Upper lobe of left lung (tissue), 6 donors: ENCODE measurements at regions not wholly inside any gene's neighbourhood (a gene's known extent, or its start where the extent isn't known, plus 50 kb on each side); places are given as distances from the start of the nearest gene placed in this dataset.

ENCODE experiments used
- ATAC-seq, 2 donors: fragments of 200-7000 bp; cut with Tn5 transposase; one replicate each; pipeline ENCODE4 v1.9.1; 2022; ENCODE audit warnings: mild to moderate bottlenecking in 2 of 2, moderate library complexity in 2 of 2; ENCODE audit not compliant: low FRiP score in 2 of 2
- DNase-seq, 2 donors: peaks; one replicate each; pipeline ENCODE4 v3.0.0-alpha.2; 2019 to 2020
- H3K27ac ChIP-seq, 4 donors: fragments of 200-600 bp; sonication (generic); one replicate each; pipeline ENCODE4 v1.5.1; 2016 to 2019
- H3K27me3 ChIP-seq, 4 donors: fragments of 200-600 bp; sonication (generic); one replicate each; pipeline ENCODE4 v1.5.1; 2017 to 2019
- H3K36me3 ChIP-seq, 4 donors: fragments of 200-600 bp; sonication (generic); one replicate each; pipeline ENCODE4 v1.5.1; 2016 to 2019
- H3K4me1 ChIP-seq, 4 donors: fragments of 200-600 bp; sonication (generic); one replicate each; pipeline ENCODE4 v1.5.1; 2018 to 2019
- H3K4me3 ChIP-seq, 4 donors: fragments of 200-600 bp; sonication (generic); one replicate each; pipeline ENCODE4 v1.5.1; 2017 to 2019; ENCODE audit warnings: mild to moderate bottlenecking in 2 of 4, moderate library complexity in 1 of 4
- H3K9me3 ChIP-seq, 4 donors: fragments of 200-600 bp; sonication (generic); one replicate each; pipeline ENCODE4 v1.5.1; 2018 to 2019
- CTCF ChIP-seq, 6 experiments: fragments of 450-650 bp in 4 of 6; fragments of 200-600 bp in 2 of 6; sonication (generic) in 2 of 6; IDR thresholded peaks; one replicate each; pipeline ENCODE4 v1.5.1; 2016 to 2019; ENCODE audit warnings: antibody characterized with exemption in 6 of 6
- EP300 ChIP-seq, 4 donors: sonication (generic); formaldehyde crosslinking; IDR thresholded peaks; one replicate each; pipeline ENCODE4 v1.5.1; 2017; ENCODE audit warnings: antibody characterized with exemption in 4 of 4, control low read depth in 2 of 4
- POLR2A ChIP-seq, 4 donors: fragments of 450-650 bp; IDR thresholded peaks; one replicate each; pipeline ENCODE4 v1.5.1; 2016 to 2017; ENCODE audit warnings: antibody characterized with exemption in 4 of 4, mild to moderate bottlenecking in 2 of 4
- POLR2AphosphoS5 ChIP-seq, 2 donors: sonication (generic); formaldehyde crosslinking; IDR thresholded peaks; one replicate each; pipeline ENCODE4 v1.5.1; 2017; ENCODE audit warnings: antibody characterized with exemption in 2 of 2
- WGBS, 2 donors: methylation state at CpG; one replicate each; pipeline ENCODE4 v1.1.5; 2017 to 2018; 5-methylcytosine and 5-hydroxymethylcytosine counted together
- donor health status: DM: no; HTN: no; CAD: no; lungs with moderate emphysema.
- donor health status: DM: no; HTN: yes; CAD: no; lungs with severe emphysema.

GRCh38 chr10:125283836-125284614 lies 123.7 kb upstream of the CTBP2 start:
- DNase-seq, result no peak
- Histone ChIP-seq H3K9me3 (no peaks in the 10 kb centered on the region), H3K4me1 (peaks cover 0 to 3% (median 0%) of the 10 kb centered on the region in 4 donors), H3K27ac (no peak overlapping the region), H3K4me3 (no peak overlapping the region), H3K36me3 (no peaks in the 10 kb centered on the region), H3K27me3 (no peaks in the 10 kb centered on the region)
- 91 to 92% methylated on average over 11 of the region's 11 CpGs for WGBS, 2 donors
- TF ChIP-seq EP300 (IDR thresholded peaks at IDR 0.05) (no peak), CTCF (IDR thresholded peaks at IDR 0.05) (no peak), POLR2A (IDR thresholded peaks at IDR 0.05) (no peak), POLR2AphosphoS5 (IDR thresholded peaks at IDR 0.05) (no peak)
- no peak for ATAC-seq

GRCh38 chr10:125283191-125283835 lies 123.0 kb upstream of the CTBP2 start:
- no peak for TF ChIP-seq POLR2AphosphoS5 (IDR thresholded peaks at IDR 0.05)
- no peak for TF ChIP-seq EP300 (IDR thresholded peaks at IDR 0.05)
- TF ChIP-seq CTCF (IDR thresholded peaks at IDR 0.05), result no peak
- TF ChIP-seq POLR2A (IDR thresholded peaks at IDR 0.05), result no peak
- ATAC-seq, result no peak
- WGBS, 2 donors, result 56 to 60% methylated on average over 7 of the region's 7 CpGs
- Histone ChIP-seq H3K4me3 (no peak overlapping the region), H3K36me3 (no peaks in the 10 kb centered on the region), H3K27ac (no peak overlapping the region), H3K27me3 (no peaks in the 10 kb centered on the region), H3K9me3 (no peaks in the 10 kb centered on the region), H3K4me1 (peaks cover 0 to 3% (median 0%) of the 10 kb centered on the region in 4 donors)
- DNase-seq, result no peak

GRCh38 chr10:125281091-125281490 lies 120.7 kb upstream of the CTBP2 start:
- no peaks in the 10 kb centered on the region for H3K9me3 ChIP-seq
- H3K27me3 ChIP-seq, result no peaks in the 10 kb centered on the region
- H3K27ac ChIP-seq, result no peak overlapping the region
- no peak for TF ChIP-seq POLR2AphosphoS5 (IDR thresholded peaks at IDR 0.05)
- TF ChIP-seq EP300 (IDR thresholded peaks at IDR 0.05), result no peak
- no peak for TF ChIP-seq CTCF (IDR thresholded peaks at IDR 0.05)
- TF ChIP-seq POLR2A (IDR thresholded peaks at IDR 0.05), result no peak
- no peaks in the 10 kb centered on the region for H3K36me3 ChIP-seq
- no peak overlapping the region for H3K4me3 ChIP-seq
- ATAC-seq (no peak), DNase-seq (no peak)
- H3K4me1 ChIP-seq, result peaks cover 0 to 3% (median 0%) of the 10 kb centered on the region in 4 donors
- WGBS, 2 donors, result 56 to 64% methylated on average over 6 of the region's 6 CpGs

- Histone ChIP-seq H3K36me3 (no peaks in the 10 kb centered on the region), H3K27ac (no peak overlapping the region), H3K4me1 (no peaks in the 10 kb centered on the region), H3K9me3 (peaks cover 0 to 3% (median 0%) of the 10 kb centered on the region in 4 donors), H3K27me3 (no peaks in the 10 kb centered on the region), H3K4me3 (no peak overlapping the region)
- ATAC-seq (no peak), DNase-seq (no peak)
- TF ChIP-seq POLR2AphosphoS5 (IDR thresholded peaks at IDR 0.05) (no peak), POLR2A (IDR thresholded peaks at IDR 0.05) (no peak), CTCF (IDR thresholded peaks at IDR 0.05) (no peak), EP300 (IDR thresholded peaks at IDR 0.05) (no peak)
- 86 to 94% methylated on average over 2 of the region's 2 CpGs for WGBS, 2 donors
Observed at GRCh38 chr10:125276133-125276532, 115.8 kb upstream of the CTBP2 start.
